Keratinocyte (primary cell): ENCODE measurements at regions not wholly inside any gene's neighbourhood (a gene's known extent, or its start where the extent isn't known, plus 50 kb on each side); places are given as distances from the start of the nearest gene placed in this dataset.

ENCODE experiments used
- DNase-seq: peaks from one replicate; pipeline ENCODE4 v3.0.0-alpha.2; 2011; ENCODE audit warnings: low read depth, missing footprints, low spot score
- FAIRE-seq: peaks from 2 replicates; lab custom pipeline; 2011; peaks lifted over from hg19 to GRCh38; lab: Jason Lieb, UNC
- H2AFZ ChIP-seq: 2 replicates; pipeline ENCODE4 v1.6.0; 2012; ENCODE audit warnings: low read length, control low read depth, inconsistent platforms; ENCODE audit not compliant: control insufficient read depth
- H3K27ac ChIP-seq: 2 replicates; pipeline ENCODE4 v1.5.1; 2011; ENCODE audit warnings: low read length; ENCODE audit not compliant: control insufficient read depth, insufficient read depth
- H3K27me3 ChIP-seq: 3 replicates; pipeline ENCODE4 v1.6.0; 2011; ENCODE audit warnings: low read length; ENCODE audit not compliant: control insufficient read depth, insufficient read depth; ENCODE audit errors: extremely low read depth
- H3K36me3 ChIP-seq, 2 experiments: 2 replicates in 1 of 2; 3 replicates in 1 of 2; pipeline ENCODE4 v1.5.1; 2011; ENCODE audit warnings: low read length in 2 of 2, mild to moderate bottlenecking in 1 of 2; ENCODE audit not compliant: control insufficient read depth in 2 of 2, insufficient read depth in 2 of 2; ENCODE audit errors: extremely low read depth in 1 of 2
- H3K4me1 ChIP-seq: 3 replicates; pipeline ENCODE4 v1.5.1; 2011; ENCODE audit warnings: low read length; ENCODE audit not compliant: control insufficient read depth, insufficient read depth; ENCODE audit errors: extremely low read depth
- H3K4me2 ChIP-seq: 3 replicates; pipeline ENCODE4 v1.6.0; 2011; ENCODE audit warnings: low read depth, low read length; ENCODE audit not compliant: control insufficient read depth, insufficient read depth; ENCODE audit errors: extremely low read depth
- H3K4me3 ChIP-seq, 3 experiments: fragments of 200-600 bp in 1 of 3; sonication (generic) in 1 of 3; 2 replicates in 2 of 3; 3 replicates in 1 of 3; pipeline ENCODE4 v1.5.1; 2011 to 2016; ENCODE audit warnings: low read length in 3 of 3, mild to moderate bottlenecking in 3 of 3, control low read depth in 2 of 3, inconsistent platforms in 1 of 3, low read depth in 1 of 3, mixed read lengths in 1 of 3, mixed run types in 1 of 3, moderate library complexity in 1 of 3; ENCODE audit not compliant: control insufficient read depth in 2 of 3, insufficient read depth in 2 of 3; ENCODE audit errors: extremely low read depth in 1 of 3
- H3K79me2 ChIP-seq: 2 replicates; pipeline ENCODE4 v1.6.0; 2012; ENCODE audit warnings: low read length; ENCODE audit not compliant: control insufficient read depth, insufficient read depth
- H3K9ac ChIP-seq: 3 replicates; pipeline ENCODE4 v1.6.0; 2011; ENCODE audit warnings: low read length; ENCODE audit not compliant: control insufficient read depth, insufficient read depth; ENCODE audit errors: extremely low read depth
- H3K9me1 ChIP-seq: 3 replicates; pipeline ENCODE4 v1.6.0; 2011; ENCODE audit warnings: low read length; ENCODE audit not compliant: control insufficient read depth, insufficient read depth; ENCODE audit errors: extremely low read depth
- H3K9me3 ChIP-seq: 2 replicates; pipeline ENCODE4 v1.5.1; 2012; ENCODE audit warnings: low read depth, low read length; ENCODE audit not compliant: control insufficient read depth
- H4K20me1 ChIP-seq: 3 replicates; pipeline ENCODE4 v1.6.0; 2011; ENCODE audit warnings: low read length; ENCODE audit not compliant: control insufficient read depth, insufficient read depth; ENCODE audit errors: extremely low read depth
- CTCF ChIP-seq, 3 experiments: IDR thresholded peaks in 1 of 3; conservative IDR thresholded peaks in 1 of 3; optimal IDR thresholded peaks in 1 of 3; 2 replicates in 2 of 3; 3 replicates in 1 of 3; pipeline versions ENCODE3 to v1.5.1; 2011; ENCODE audit warnings: low read length in 3 of 3, mild to moderate bottlenecking in 3 of 3, moderate library complexity in 2 of 3, control low read depth in 1 of 3, inconsistent platforms in 1 of 3; ENCODE audit not compliant: insufficient read depth in 2 of 3; ENCODE audit errors: extremely low read depth in 1 of 3
- EZH2 ChIP-seq: IDR thresholded peaks from one replicate; pipeline ENCODE4 v1.6.1; 2012; ENCODE audit warnings: inconsistent platforms, mild to moderate bottlenecking, low read length, moderate library complexity
- dilution Hi-C: fragments of 300-500 bp; cut with MboI; formaldehyde crosslinking; loops from one replicate; pipeline ENCODE4 v1.7.0; 2020; ENCODE audit warnings: low sequenced_read_pairs; ENCODE audit not compliant: extremely low pct_ligation_motif_present

- Histone ChIP-seq H4K20me1 (no peaks in the 10 kb centered on the region), H3K27me3 (peaks cover 10% of the 10 kb centered on the region), H3K4me1 (no peaks in the 10 kb centered on the region), H2AFZ (no peak overlapping the region), H3K9ac (no peak overlapping the region), H3K9me3 (no peaks in the 10 kb centered on the region), H3K4me3 (no peak overlapping the region), H3K27ac (no peak overlapping the region), H3K4me2 (no peak overlapping the region), H3K9me1 (no peaks in the 10 kb centered on the region), H3K79me2 (no peaks in the 10 kb centered on the region), H3K36me3 (no peaks in the 10 kb centered on the region)
- no peak for FAIRE-seq
- no peak for TF ChIP-seq CTCF (optimal IDR thresholded peaks at IDR 0.05 in 1 of 3, IDR thresholded peaks at IDR 0.05 in 1 of 3, conservative IDR thresholded peaks at IDR 0.05 in 1 of 3; ENCODE audit: extremely low read depth in 1 of 3, insufficient read depth in 2 of 3, low read length in 3 of 3)
- no peak for TF ChIP-seq EZH2
- dilution Hi-C loops: no loop called here
- no peak for DNase-seq
Observed at GRCh38 chr20:60959971-60960370, 292.1 kb upstream of the CDH4 start.

DNA sequence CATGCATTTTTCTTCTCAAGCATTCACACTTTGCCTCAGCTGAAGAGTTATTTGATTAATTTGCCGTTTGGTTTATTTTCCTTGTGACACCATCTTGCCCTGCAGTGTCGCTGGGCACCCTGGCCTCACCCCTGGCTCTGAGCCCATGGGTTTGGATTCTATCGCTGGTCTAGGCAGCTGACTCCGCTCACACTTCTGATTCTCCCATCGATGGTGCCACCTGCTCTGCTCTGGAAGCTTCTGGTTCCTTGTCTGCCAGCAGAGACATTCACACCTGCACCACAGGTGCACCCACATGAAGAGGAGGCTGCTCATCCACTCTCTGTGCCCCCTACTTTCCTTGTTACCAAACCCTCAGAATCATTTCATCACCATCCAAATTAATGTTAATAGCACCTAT is 291.6 kb upstream of the CDH4 start:
- H3K4me1 ChIP-seq: no peaks in the 10 kb centered on the region
- H3K4me3 ChIP-seq: no peak overlapping the region
- H3K9me3 ChIP-seq: no peaks in the 10 kb centered on the region
- no peaks in the 10 kb centered on the region for H4K20me1 ChIP-seq
- H3K36me3 ChIP-seq: no peaks in the 10 kb centered on the region
- H3K4me2 ChIP-seq: no peak overlapping the region
- dilution Hi-C loops: no loop called here
- H3K79me2 ChIP-seq: no peaks in the 10 kb centered on the region
- H3K27ac ChIP-seq: no peak overlapping the region
- no peak for FAIRE-seq
- peaks cover 10% of the 10 kb centered on the region for H3K27me3 ChIP-seq
- no peaks in the 10 kb centered on the region for H3K9me1 ChIP-seq
- no peak overlapping the region for H2AFZ ChIP-seq
- no peak overlapping the region for H3K9ac ChIP-seq
- DNase-seq: no peak
- TF ChIP-seq EZH2: no peak
- TF ChIP-seq CTCF (optimal IDR thresholded peaks at IDR 0.05 in 1 of 3, IDR thresholded peaks at IDR 0.05 in 1 of 3, conservative IDR thresholded peaks at IDR 0.05 in 1 of 3; ENCODE audit: extremely low read depth in 1 of 3, insufficient read depth in 2 of 3, low read length in 3 of 3): no peak
